GM23338 (cell line): ENCODE measurements at regions not wholly inside any gene's neighbourhood (a gene's known extent, or its start where the extent isn't known, plus 50 kb on each side); places are given as distances from the start of the nearest gene placed in this dataset.

Source experiments
- ATAC-seq: fragments of 200-7000 bp; cut with Tn5 transposase; 3 replicates; pipeline ENCODE4 v1.9.1; 2020
- DNase-seq: peaks from one replicate; pipeline ENCODE4 v3.0.0-alpha.2; 2015; ENCODE audit warnings: low spot score
- H2AFZ ChIP-seq: fragments of 200-600 bp; sonication (generic); 2 replicates; pipeline ENCODE4 v1.8.0; 2016; ENCODE audit warnings: antibody characterized with exemption, mild to moderate bottlenecking, moderate library complexity
- H3F3A ChIP-seq: fragments of 200-600 bp; sonication (generic); replicated peaks from 2 replicates; pipeline ENCODE4 v1.8.0; 2017; ENCODE audit warnings: antibody characterized with exemption, mixed run types, low read depth
- H3K27ac ChIP-seq: fragments of 200-600 bp; sonication (generic); 2 replicates; pipeline ENCODE4 v1.6.1; 2016; ENCODE audit warnings: low read depth
- H3K27me3 ChIP-seq: fragments of 200-600 bp; sonication (generic); 2 replicates; pipeline ENCODE4 v1.8.0; 2016; ENCODE audit warnings: mild to moderate bottlenecking, mixed run types, moderate library complexity; ENCODE audit not compliant: insufficient read depth
- H3K36me3 ChIP-seq: fragments of 200-600 bp; sonication (generic); 2 replicates; pipeline ENCODE4 v1.8.0; 2016; ENCODE audit warnings: mild to moderate bottlenecking; ENCODE audit not compliant: insufficient read depth
- H3K4me1 ChIP-seq: fragments of 200-600 bp; sonication (generic); 2 replicates; pipeline ENCODE4 v1.8.0; 2016; ENCODE audit warnings: mild to moderate bottlenecking, moderate library complexity; ENCODE audit not compliant: insufficient read depth
- H3K4me2 ChIP-seq: fragments of 200-600 bp; sonication (generic); 2 replicates; pipeline ENCODE4 v1.7.1; 2017; ENCODE audit warnings: mixed run types
- H3K4me3 ChIP-seq: fragments of 200-600 bp; sonication (generic); 2 replicates; pipeline ENCODE4 v1.6.1; 2016; ENCODE audit warnings: mixed run types
- H3K79me2 ChIP-seq: fragments of 200-600 bp; sonication (generic); replicated peaks from 2 replicates; pipeline ENCODE4 v1.8.0; 2017; ENCODE audit warnings: mild to moderate bottlenecking; ENCODE audit not compliant: insufficient read depth
- H3K9me2 ChIP-seq: fragments of 200-600 bp; sonication (generic); 2 replicates; pipeline ENCODE4 v1.8.0; 2017; ENCODE audit not compliant: insufficient read depth
- H4K20me1 ChIP-seq: fragments of 200-600 bp; sonication (generic); replicated peaks from 2 replicates; pipeline ENCODE4 v1.8.0; 2017; ENCODE audit warnings: mild to moderate bottlenecking; ENCODE audit not compliant: insufficient read depth
- H3K27ac Mint-ChIP-seq: 2 replicates; pipeline ENCODE4 v1.8.0; 2020; ENCODE audit warnings: inconsistent platforms, mild to moderate bottlenecking, moderate library complexity, mixed read lengths
- H3K27me3 Mint-ChIP-seq: 3 replicates; pipeline ENCODE4 v1.8.0; 2022; ENCODE audit warnings: low read depth, mild to moderate bottlenecking, moderate library complexity, mixed read lengths, inconsistent platforms; ENCODE audit not compliant: insufficient read depth, poor library complexity
- H3K36me3 Mint-ChIP-seq: 3 replicates; pipeline ENCODE4 v1.8.0; 2021; ENCODE audit warnings: low read depth, mild to moderate bottlenecking, inconsistent platforms, moderate library complexity, mixed read lengths
- H3K4me1 Mint-ChIP-seq: 3 replicates; pipeline ENCODE4 v1.8.0; 2020; ENCODE audit warnings: mild to moderate bottlenecking, inconsistent platforms, mixed read lengths
- H3K4me3 Mint-ChIP-seq: 3 replicates; pipeline ENCODE4 v1.8.0; 2021; ENCODE audit warnings: moderate library complexity, mild to moderate bottlenecking, inconsistent platforms, mixed read lengths
- H3K9me3 Mint-ChIP-seq: 3 replicates; pipeline ENCODE4 v1.8.0; 2020; ENCODE audit warnings: moderate library complexity, mild to moderate bottlenecking, inconsistent platforms, mixed read lengths
- EZH2 ChIP-seq: fragments of 200-600 bp; sonication (generic); IDR thresholded peaks from one replicate; pipeline ENCODE4 v1.8.0; 2017; ENCODE audit warnings: antibody characterized with exemption, mild to moderate bottlenecking, low read depth; ENCODE audit not compliant: unreplicated experiment
- EZH2phosphoT487 ChIP-seq: fragments of 200-600 bp; sonication (generic); IDR thresholded peaks from one replicate; pipeline ENCODE4 v1.8.1; 2018; ENCODE audit warnings: antibody characterized with exemption; ENCODE audit not compliant: unreplicated experiment
- NANOG ChIP-seq: IDR thresholded peaks from 2 replicates; pipeline ENCODE4 v1.6.1; 2016; ENCODE audit warnings: antibody characterized with exemption, borderline replicate concordance
- ZNF114 ChIP-seq: fragments of 250-450 bp; sonication (Bioruptor Pico); IDR thresholded peaks from 2 replicates; pipeline ENCODE4 v1.5.0; 2020; ENCODE audit warnings: mild to moderate bottlenecking, moderate library complexity
- ZNF331 ChIP-seq: fragments of 250-450 bp; sonication (Bioruptor Pico); IDR thresholded peaks from 2 replicates; pipeline ENCODE4 v1.5.0; 2020; ENCODE audit warnings: low read depth, mild to moderate bottlenecking, moderate library complexity
- TF ChIP-seq, protein P1 (sequence below): IDR thresholded peaks from one replicate; pipeline ENCODE4 v1.6.1; 2018; ENCODE audit warnings: antibody characterized with exemption; ENCODE audit not compliant: unreplicated experiment

DNA sequence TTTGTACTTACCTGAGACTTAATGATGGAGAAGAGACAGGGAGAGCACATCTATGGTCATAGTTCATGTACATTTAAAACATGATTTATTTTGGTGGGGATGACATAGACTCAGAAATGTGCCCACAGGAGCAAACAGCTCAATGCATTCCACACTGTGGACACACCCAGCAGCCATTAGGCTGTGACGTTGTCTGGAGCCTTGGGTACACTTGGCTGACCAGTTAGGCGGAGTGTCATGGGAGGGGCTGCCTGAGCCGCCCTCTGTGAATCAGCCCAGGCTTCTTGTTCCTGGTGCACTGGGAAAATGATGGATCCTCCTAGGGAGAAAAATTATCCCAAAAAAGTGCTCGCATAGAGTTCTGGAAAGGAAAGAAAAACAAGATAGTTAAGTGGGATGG, 231.0 kb upstream of the GMDS start:
- Histone ChIP-seq H3K9me2 (0 out of 2 replicates have a peak, but pooled peaks cover 5% of the 10 kb centered on the region), H3K27me3 (no peaks in the 10 kb centered on the region), H3K4me3 (no peak overlapping the region), H2AFZ (no peak overlapping the region; the same call in 1 of the 2 replicates), H3K27ac (no peak overlapping the region), H3K4me2 (no peak overlapping the region), H3K4me1 (no peaks in the 10 kb centered on the region), H4K20me1 (no peaks in the 10 kb centered on the region), H3K36me3 (no peaks in the 10 kb centered on the region), H3K79me2 (no peaks in the 10 kb centered on the region), H3F3A (no peaks in the 10 kb centered on the region)
- H3K9me3 Mint-ChIP-seq, result no peaks in the 10 kb centered on the region
- H3K27ac Mint-ChIP-seq, result no peak overlapping the region
- H3K4me1 Mint-ChIP-seq, result no peaks in the 10 kb centered on the region
- DNase-seq (no peak), ATAC-seq (no peak)
- no peak overlapping the region for H3K4me3 Mint-ChIP-seq
- peaks cover 5% of the 10 kb centered on the region for H3K27me3 Mint-ChIP-seq
- TF ChIP-seq EZH2phosphoT487 (no peak), ZNF331 (no peak), ZNF114 (CRISPR knock-in tag) (no peak), NANOG (no peak)
- TF ChIP-seq, protein P1, sequence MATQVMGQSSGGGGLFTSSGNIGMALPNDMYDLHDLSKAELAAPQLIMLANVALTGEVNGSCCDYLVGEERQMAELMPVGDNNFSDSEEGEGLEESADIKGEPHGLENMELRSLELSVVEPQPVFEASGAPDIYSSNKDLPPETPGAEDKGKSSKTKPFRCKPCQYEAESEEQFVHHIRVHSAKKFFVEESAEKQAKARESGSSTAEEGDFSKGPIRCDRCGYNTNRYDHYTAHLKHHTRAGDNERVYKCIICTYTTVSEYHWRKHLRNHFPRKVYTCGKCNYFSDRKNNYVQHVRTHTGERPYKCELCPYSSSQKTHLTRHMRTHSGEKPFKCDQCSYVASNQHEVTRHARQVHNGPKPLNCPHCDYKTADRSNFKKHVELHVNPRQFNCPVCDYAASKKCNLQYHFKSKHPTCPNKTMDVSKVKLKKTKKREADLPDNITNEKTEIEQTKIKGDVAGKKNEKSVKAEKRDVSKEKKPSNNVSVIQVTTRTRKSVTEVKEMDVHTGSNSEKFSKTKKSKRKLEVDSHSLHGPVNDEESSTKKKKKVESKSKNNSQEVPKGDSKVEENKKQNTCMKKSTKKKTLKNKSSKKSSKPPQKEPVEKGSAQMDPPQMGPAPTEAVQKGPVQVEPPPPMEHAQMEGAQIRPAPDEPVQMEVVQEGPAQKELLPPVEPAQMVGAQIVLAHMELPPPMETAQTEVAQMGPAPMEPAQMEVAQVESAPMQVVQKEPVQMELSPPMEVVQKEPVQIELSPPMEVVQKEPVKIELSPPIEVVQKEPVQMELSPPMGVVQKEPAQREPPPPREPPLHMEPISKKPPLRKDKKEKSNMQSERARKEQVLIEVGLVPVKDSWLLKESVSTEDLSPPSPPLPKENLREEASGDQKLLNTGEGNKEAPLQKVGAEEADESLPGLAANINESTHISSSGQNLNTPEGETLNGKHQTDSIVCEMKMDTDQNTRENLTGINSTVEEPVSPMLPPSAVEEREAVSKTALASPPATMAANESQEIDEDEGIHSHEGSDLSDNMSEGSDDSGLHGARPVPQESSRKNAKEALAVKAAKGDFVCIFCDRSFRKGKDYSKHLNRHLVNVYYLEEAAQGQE, result no peak
- H3K36me3 Mint-ChIP-seq, result no peaks in the 10 kb centered on the region; the same call in 2 of the 3 replicates

DNA sequence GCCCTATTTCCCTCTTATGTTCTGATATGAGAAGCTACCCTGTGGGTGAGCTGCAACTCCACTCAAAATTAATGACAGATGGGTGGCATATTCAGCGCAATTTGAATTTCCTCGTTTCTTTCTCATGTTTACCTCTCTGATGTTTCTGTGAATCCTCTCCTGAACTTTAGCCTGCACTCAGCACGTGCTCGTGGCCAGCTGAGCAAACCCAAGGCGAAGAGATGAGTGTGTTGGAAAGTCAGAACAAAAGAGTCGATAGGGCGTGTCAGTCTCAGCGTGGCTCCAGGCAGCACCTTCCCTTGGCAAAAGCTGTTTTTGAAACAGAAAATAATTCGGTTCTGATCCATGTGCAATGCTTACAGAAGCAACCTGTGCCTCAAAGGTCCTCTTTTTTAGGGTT, 226.1 kb upstream of the GMDS start:
- Histone ChIP-seq H3K4me2 (no peak overlapping the region), H3K27ac (no peak overlapping the region), H3K79me2 (no peaks in the 10 kb centered on the region), H3K36me3 (no peaks in the 10 kb centered on the region), H3K4me1 (peaks cover 13% of the 10 kb centered on the region; the same call in 1 of the 2 replicates), H3K9me2 (0 out of 2 replicates have a peak, but pooled peaks cover 5% of the 10 kb centered on the region), H3K4me3 (no peak overlapping the region), H3F3A (no peaks in the 10 kb centered on the region), H3K27me3 (0 out of 2 replicates have a peak, but pooled peaks cover 5% of the 10 kb centered on the region), H4K20me1 (no peaks in the 10 kb centered on the region), H2AFZ (no peak overlapping the region)
- no peak overlapping the region for H3K27ac Mint-ChIP-seq
- no peak overlapping the region for H3K4me3 Mint-ChIP-seq
- no peak for ATAC-seq
- DNase-seq, result no peak
- H3K4me1 Mint-ChIP-seq, result peaks cover 21% of the 10 kb centered on the region
- H3K9me3 Mint-ChIP-seq, result no peaks in the 10 kb centered on the region
- H3K27me3 Mint-ChIP-seq, result peaks cover 16% of the 10 kb centered on the region
- no peak for TF ChIP-seq EZH2
- TF ChIP-seq, protein P1, result no peak
- H3K36me3 Mint-ChIP-seq, result no peaks in the 10 kb centered on the region
